ENCODE measurements at regions not wholly inside any gene's neighbourhood (a gene's known extent, or its start where the extent isn't known, plus 50 kb on each side); places are given as distances from the start of the nearest gene placed in this dataset.

DNA sequence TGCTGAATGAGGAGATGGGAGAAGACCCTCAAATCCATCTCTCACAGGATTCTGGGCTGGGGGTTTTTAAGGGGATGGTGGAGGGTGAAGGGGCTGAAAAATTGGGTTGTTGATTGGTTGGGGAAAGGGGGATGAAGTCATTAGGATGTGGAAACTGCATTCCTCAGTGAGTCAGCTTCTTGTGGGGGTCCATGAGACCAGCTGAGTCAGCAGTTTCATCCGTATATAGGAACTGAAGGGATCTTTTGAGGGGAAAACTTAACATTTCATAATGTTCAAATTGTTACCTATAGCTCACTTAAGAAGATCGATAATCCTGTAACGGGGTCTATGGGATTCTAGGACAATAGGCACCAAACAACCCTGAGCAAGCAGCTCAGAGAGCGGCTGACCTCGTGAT lies 213.4 kb downstream of the CBLN1 start:
- DNase-seq, result no peak

DNA sequence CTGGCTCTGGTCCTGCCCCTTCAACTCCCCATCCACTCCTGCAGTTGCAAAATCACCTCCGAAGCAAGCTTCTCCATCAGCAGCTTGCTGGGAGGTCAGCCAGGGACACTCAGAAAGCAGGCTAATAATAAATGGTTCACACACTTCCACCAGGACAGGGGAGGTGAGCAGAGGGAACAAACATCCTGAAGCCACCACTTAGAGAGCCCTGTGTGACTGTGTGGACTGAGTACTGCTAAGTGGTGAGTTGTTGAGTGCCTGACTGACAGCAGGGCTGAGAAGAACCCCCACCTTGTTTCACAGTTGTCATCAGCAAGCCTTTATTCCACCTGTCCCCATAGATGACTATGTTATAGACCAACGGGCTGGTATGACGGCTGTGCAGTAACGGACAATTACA lies 213.9 kb downstream of the CBLN1 start:
- no peak for DNase-seq

DNA sequence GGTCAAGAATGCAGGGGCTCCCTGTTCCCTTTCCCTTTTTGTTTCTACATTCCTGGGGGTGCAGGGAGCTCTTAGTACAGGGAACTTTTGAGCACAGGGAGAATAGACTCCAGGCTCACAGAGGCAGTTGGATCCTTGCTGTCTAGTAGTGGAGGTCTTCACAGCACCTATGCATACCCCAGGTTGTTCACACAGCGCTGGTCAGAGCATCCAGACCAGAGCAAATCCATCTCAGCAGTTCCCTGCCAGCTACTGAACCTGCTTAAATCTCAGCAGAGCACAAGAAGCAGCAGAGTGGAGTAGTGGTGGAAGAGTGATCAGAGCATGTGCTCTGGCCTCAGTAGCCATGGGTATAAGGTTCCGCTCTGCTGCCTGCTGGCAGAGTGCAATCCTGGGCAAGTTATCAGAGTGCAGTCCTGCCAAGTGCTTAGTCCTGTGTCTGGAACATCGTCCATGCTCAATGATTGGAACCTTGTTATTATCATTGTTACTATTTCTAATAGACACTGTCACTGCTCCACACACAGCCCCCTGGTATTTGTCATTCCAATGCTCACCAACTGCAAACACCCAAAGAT lies 220.4 kb downstream of the CBLN1 start:
- no peak for DNase-seq

DNA sequence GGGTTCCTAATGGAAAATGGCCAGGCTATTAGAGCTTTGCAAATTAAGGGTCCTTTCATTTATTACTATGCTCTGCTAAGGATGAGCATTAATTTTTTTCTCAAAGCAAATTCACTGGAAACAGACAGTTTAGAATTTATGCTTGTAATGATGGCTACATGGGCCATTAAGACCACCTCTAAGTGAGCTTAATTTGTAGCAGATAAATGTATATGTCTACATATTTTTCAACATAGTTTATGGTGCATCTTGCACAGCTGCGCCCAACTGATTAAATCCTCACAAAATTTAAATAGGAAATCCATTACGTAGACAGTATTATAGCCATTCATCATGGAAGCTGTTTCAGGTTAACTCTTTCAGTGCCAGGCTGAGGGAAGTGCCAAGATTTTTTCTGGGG lies 220.9 kb downstream of the CBLN1 start:
- DNase-seq, result no peak

DNA sequence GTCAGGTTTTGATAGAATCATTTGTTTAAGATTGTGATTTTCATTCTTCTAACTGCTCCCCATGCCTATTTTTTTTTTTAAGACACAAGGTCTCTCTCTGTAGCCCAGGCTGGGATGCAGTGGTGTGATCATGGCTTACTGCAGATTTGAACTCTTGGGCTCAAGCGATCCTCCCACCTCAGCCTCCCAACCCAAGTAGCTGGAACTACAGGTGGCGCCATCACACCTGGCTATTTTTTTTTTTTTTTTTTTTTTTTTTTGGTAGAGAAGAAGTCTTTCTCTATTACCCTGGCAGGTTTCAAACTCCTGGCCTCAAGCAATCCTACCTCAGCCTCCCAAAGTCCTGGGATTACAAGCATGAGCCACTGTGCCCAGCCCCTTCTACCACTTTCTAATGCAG lies 223.3 kb downstream of the CBLN1 start:
- DNase-seq, result no peak

DNA sequence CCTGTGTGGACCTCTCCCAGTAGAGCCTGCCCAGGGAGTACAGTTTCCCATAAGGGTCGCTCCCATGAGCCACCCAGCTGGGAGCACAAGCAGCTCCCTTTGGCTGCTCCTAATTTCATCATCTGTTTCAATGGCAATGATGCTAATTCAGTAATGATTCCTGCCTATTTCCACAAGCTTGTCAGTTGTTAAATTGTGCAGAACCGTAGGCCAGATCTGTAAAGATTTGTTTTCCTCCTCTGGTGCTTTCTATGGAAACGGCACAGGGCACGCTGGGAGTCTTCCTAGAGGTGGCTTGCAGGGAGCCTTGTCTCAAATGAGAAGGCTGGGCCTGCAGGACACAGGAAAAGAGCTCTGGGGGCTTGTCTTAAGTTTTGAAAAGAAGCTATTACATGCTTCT lies 223.7 kb downstream of the CBLN1 start:
- no peak for DNase-seq

DNA sequence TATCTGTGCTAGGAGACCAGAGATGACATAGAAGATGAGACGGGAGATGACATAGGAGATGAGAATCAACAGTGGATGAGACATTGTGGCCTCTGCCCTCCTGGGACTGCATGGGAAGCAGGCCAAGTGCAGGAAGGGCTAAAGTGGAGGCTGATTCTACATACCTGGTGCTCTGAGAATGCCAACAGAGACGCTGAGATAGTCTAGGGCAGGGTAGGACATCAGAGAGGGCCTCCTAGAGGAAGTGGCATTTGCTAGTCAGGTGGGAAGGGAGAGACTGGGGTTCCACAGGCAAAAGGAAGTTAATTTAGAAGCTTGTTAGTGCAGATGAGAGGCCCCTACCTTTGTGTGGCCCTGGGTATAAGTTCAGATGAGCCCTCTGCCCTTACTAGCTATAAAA lies 224.2 kb downstream of the CBLN1 start:
- DNase-seq, result no peak

DNA sequence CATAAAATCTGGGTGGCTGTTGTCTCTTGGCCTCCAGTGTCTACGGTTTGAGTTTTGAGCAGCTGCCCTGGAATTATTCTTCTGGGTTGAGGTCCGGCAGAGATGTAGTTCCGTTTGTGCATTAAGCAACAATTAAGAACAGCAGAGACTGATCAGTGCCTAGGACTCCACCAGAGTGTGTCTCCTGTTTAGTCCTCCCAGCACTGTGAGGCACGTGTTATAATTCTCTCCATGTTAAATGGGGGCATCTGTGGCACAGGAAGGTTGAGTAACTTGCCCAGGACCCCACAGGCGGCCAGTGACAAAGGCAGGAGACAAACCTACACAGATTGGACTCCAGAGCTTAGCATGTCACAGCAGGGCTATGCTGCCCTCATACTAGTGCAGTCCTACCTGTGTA lies 225.1 kb downstream of the CBLN1 start:
- DNase-seq, result no peak

DNA sequence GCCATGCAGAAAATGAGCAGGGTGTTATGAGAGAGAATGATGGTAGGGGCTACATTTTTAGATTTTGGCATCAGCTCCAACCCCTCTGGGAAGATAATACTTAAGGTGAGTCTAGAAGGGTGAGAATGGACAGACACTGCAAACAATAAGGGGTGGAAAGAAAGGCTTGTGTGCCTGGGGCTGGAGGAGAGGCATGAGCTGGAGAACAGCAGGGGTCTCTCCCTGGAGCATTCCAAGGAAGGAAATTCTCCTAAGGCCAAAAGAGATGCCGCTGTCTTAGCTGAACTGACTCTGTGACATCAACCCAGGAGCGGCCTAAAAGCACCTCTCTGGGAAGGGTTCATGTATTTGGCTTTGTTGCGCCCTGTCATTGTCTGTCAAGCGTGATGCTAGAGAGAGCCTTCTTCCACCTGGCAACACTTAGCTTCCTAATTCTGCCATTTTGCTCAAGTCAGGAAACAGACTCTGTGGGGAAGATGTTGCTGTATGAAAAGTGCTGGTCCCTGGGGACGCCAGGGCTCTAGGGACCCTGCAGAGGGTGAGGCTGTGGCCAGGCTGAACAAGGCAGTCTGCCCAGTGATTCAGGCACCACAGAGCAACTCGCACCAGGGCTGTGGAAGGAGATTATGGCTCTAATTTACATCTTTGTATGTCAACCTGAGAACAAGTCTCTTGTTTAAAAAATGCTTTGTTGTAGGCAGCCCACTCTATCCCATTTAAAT lies 225.7 kb downstream of the CBLN1 start:
- DNase-seq, result no peak

DNA sequence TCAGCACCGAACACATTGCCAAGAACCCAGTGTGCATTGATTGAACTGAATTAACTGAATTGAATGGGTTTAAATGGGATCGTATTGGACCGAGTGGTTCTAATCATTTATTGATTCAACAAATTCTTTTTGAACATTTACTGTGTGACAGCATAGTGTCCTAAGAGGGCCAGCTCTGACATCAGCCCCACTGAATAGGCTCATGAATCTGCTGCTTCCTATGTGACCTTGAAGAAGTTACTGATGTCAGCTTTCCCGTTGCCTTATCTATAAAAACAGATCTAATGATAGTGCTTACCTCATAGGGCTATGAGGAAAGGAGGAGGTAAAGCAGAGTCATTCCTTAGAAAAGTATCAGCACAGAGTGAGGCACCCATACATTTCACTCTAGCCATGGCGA lies 226.3 kb downstream of the CBLN1 start:
- DNase-seq, result no peak

DNA sequence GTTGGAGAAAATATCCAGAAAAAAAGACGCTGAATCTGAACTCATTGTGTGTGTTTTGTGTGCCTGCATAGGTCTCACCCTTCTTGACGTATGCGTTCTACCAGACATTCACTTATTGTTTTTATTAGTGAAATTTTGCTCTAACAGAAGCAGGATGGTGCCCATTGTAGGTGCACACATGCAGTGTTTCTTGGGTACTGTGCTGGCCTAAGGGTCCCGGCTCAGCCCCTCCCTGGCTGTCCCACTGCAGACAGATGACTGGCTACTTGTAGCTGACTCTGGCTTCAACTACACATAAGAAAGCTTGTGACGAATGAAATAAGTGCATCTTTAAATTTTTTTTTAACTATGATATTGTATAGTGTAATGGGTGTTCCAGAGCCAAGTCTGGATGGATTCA lies 227.0 kb downstream of the CBLN1 start:
- no peak for DNase-seq

DNA sequence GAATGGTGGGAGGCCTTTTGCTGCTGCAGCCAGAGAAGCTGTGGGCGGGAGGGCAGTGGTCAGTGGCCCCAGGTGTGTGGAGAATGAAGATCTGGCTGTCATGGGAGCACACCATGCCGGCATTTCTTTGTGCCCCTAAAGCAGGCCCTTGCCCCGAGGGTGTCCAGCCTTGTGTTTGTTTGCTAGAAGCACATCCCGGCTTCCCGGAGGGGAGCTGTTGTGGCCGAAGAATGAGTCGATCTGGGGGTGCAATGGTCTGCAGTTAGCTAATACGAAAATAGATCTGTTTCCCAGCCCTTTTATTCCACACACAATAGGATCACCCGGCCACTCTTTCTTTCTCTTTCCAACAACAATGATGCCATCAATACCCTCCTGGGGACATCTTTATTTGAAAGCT lies 228.8 kb downstream of the CBLN1 start:
- DNase-seq, result no peak

DNA sequence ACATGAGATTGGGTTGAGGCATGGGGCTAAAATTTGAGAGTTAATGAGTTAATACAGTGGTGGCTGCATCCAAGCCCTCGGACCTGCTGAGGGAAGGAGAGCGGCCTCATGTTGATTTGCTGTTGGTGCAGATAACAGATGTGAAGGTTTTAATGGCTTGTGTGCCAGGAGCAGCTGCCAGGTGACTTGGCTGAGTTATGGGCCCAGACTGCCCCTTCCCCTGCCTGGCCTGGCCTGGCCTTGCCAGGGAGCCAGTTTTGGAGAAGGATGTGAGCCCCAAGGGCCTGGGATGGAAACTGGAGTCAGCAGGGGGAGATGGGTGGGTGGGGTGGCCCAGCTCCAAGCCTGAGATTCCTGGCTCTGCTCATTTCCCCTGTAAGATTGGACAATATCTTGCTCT lies 230.1 kb downstream of the CBLN1 start:
- no peak for DNase-seq

DNA sequence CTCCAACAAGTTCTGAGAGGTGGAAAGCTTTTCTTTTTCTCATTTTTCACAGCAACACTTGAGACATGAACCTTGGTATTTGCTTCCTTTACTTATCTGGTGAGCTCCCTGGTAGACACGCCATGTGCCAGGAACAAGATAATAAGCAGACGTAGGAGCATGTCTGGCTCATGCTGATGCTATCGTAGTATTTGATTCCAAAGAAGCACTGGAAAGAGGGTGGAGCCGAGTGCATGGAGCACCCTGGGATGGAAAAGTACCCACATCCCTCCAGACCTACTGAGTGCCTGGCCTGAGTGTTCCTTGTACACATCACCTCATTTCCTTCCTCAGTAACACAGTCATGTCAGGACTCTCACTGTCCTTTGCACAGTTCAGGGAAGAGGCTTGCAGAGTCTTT lies 231.0 kb downstream of the CBLN1 start:
- DNase-seq, result no peak

DNA sequence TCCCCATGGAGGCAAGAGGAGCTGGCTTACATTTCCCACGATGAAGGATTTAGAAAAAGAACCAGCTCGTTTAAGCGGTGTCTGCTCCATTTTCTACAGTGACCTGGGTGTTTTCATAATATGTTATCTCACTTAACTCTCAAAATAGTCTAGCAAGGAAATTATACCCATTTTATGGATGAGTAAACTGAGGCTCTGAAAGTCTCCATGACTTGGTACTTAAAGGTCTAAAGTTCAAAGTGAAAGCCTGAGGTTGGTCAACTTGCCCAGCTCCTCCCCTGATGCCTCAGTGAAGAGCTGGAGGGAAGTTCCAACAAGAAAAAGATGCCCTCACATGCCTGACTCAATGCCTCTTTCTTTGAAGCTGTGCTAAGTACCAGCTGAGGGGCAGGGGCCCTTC lies 232.0 kb downstream of the CBLN1 start:
- DNase-seq, result no peak

DNA sequence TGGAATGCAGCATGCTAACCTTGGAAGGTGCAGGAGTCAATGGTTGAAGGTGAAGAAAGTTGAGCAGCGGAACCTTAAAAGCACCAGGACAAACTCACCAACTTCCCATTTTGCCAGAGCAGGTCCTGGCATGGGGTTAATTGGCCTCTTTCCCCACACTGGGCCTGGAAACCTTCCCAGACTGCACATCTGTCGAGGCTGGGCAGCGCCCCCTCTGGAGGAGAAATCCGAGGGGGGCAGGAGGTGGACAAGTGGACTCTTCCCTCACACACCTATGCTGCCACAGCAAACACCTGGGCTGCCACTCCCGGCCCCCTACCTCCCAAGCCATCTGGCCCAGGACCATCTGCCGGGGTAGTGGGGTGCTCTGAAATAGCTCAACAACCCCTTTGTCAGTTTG lies 232.4 kb downstream of the CBLN1 start:
- no peak for DNase-seq

DNA sequence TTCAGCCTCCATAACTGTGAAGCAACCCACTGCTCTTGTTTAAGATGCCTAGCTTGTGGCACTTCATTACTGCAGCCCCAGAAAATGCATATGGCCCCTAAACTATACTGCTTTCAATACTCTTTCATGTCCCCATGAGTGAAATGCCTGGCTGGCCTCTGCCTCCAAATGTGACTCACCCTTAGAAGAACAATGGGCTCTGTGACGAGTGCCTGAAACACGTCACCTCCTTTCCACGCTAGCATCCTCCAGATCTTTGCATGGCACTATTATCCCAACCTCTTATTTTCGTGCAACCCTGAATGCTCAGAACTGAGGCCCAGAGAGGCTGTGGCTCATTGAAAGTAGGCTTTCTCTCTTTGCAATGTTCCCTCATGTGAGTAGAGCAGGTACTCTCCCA lies 233.1 kb downstream of the CBLN1 start:
- DNase-seq, result no peak

DNA sequence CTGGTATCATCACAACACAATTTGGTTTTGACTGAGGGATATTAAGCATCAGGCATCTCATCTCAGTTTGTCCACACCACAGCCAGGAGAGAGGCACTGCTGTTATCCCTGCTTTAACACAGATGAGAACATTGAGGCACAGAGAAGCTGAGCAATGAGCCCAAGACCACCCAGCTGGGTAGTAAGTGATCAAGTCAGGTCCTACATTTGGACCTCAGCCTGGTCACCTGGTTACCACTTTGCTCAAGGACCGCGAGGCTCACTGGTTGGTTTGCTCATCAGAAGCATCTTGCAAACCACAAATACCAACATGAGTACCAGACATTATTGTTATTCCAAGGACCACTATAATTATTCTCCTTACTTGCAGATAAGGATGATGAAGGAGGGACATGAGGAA lies 245.5 kb downstream of the CBLN1 start:
- DNase-seq, result no peak

DNA sequence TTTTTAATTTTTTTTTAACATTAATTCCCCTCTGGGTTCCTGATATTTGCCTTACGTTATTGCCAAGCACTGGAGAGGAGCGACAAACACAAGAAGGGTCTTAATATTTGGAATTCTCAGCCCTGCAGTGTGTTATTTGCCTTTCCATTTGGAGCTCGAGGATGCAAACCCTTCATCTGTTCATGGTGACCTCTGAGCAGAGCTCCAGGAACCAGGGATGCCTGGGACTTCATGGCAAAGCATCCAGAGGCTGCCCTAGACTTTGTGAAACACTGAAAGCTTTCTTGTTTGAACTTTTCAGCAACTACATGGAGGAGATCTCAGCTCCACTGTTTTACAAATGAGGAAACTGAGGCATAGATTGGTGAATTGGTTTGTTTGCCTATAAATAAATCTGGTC lies 254.2 kb downstream of the CBLN1 start:
- no peak for DNase-seq

DNA sequence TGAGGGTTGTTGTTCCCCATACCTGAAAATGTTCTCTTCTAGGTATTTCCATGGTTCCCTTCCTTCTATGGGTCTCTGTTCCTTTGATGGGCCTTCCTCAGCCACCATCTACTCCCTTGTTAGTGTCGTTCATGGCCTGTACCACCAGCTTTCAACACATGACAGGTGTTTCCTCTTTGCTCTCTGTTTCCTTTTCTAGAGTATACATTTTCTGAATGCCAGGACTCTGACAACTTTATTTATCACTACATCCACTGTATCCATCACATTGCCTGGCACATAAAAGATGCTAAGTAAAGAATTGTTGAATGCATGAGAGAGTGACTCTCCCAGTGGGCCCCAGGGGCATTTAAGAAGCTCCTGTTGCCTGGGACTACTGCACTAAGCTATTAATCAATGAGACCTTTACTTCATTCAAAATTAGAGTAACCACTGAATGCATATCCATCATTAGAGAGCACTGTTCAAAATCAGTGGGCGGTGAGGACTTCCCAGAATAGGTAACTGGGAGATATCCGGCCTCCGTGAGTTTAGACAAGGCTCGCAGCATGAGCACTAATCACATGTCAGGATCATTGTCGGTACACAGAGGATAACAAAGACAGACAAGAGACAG lies 255.0 kb downstream of the CBLN1 start:
- DNase-seq, result no peak

DNA sequence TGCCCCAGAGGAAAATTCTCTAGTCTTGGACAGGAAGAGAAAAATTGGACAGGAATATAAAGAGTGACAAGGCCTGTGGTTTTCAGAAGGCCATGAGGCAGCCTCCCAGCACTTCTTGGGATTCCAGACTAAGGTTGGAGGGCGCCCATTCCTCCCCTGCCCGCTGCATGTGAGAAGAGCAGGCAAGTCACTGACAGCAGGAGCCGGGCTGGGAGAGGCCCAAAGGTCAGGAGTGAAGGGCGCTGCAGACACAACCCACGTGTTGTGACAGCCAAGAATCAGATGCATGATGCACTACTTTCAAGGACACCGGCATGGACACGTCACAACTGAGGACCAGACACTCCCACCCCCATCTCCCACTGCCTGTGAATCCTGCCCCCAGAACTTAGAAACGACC lies 256.7 kb downstream of the CBLN1 start:
- DNase-seq, result no peak

DNA sequence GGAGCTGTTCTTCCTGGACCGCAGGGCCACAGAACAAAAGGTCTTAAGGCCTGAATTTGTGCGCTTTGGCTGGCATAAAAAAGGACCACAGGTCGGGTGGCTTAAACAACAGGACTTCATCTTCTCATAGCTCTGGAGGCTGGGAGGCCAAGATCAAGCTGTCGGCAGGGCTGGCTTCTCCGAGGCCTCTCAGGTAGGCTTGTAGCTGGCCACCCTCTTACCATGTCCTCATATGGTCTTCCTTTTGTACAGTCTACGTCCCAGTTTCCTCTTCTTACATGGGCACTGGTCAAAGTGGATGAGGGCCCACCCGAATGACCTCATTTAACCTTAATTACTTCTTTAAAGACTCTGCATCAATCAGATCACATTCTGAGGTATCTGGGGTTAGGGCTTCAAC lies 257.6 kb downstream of the CBLN1 start:
- DNase-seq, result no peak

DNA sequence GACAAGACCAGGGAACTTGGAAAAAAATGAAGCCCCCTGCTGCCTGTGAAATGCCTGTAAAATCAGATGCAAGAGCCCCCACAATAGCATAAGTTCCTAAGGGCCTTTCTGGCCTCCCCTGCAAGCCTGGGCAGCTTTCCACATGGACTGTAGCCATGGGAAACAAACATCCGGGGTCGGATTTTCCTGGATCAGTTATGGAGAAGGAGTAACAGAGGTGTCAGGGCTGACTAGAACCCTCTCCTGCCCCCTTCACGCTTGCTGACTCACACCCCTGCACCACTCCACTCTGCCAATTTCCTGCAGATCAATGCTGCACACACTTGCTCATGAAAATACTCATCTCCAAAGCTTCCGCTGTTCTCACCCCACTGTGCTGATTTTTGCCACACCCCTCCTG lies 258.6 kb downstream of the CBLN1 start:
- no peak for DNase-seq

DNA sequence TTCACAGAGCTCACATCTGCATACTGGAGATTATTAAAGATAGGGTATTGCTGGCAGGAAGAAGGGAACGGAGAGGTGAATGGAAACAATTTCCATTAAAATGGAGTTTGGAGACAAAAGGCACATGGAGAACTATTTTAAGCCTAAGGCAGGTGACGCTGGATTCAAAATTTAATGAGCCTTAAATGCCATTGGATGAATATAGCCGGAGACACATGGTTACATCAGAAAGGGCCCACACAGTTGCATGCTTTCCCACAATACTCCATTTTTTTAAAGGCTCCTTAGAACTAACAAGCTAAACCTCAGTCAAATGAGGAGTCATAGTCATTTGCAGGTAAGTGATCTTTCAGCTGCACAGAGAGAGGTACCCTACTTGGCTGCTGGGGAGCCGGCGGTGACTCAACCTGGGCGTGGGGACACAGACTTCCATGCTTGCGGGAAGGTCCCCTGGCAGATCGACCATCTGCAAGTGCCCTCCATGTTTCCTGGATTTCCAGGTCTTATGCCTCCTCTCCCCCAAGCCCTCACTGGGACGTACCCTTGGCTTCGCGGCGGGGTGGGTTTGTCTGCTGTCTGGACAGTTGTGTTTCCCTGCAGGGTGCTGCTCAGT lies 259.2 kb downstream of the CBLN1 start:
- no peak for DNase-seq
